ENCODE measurements at regions not wholly inside any gene's neighbourhood (a gene's known extent, or its start where the extent isn't known, plus 50 kb on each side); places are given as distances from the start of the nearest gene placed in this dataset.

GRCh38 chr13:79869326-79869725, 388.4 kb downstream of the NDFIP2 start:
- TF ChIP-seq CTCF (IDR thresholded peaks at IDR 0.05) (no peak), POLR2A (IDR thresholded peaks at IDR 0.05) (no peak)
